ENCODE measurements at regions not wholly inside any gene's neighbourhood (a gene's known extent, or its start where the extent isn't known, plus 50 kb on each side); places are given as distances from the start of the nearest gene placed in this dataset.
A peak's percentile ranks its signal among the peaks of the same experiment; 100 is the strongest.

DNA sequence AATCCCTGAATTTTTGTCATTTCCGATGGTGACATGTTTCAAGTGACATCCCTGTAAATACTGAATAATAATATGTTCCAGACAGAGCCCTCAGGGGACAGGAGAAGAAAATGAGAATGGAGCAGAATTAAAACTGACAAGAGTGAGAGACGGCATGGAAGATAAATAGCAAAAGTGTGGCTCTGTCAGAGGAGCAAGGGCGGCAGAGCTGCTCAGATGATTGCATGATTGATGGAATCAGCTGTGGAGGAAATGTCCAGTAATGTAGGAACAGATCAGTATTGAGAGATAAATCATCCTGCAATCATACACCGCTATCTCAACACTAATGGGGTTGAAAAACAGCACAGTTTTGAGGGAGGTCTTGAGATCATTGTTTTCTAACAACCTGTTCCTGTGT lies 350.3 kb downstream of the STIM2 start:
- Histone ChIP-seq H3K4me1 (ENCODE audit: control insufficient read depth in 2 of 3, insufficient read depth in 2 of 3, low read depth in 1 of 3, low read length in 3 of 3) (no peaks in the 10 kb centered on the region), H3K9me3 (ENCODE audit: control insufficient read depth in 2 of 3, insufficient read depth in 1 of 3, low read length in 3 of 3) (no peaks in the 10 kb centered on the region), H3K4me3 (ENCODE audit: low read length in 3 of 3) (no peak overlapping the region), H3K27me3 (ENCODE audit: control insufficient read depth, insufficient read depth, low read length) (no peaks in the 10 kb centered on the region), H3K27ac (ENCODE audit: low read depth in 2 of 2, low read length in 2 of 2) (no peak overlapping the region), H3K9ac (ENCODE audit: low read length in 3 of 3) (no peak overlapping the region), H3K36me3 (ENCODE audit: control insufficient read depth in 2 of 3, insufficient read depth in 3 of 3, low read length in 3 of 3) (no peaks in the 10 kb centered on the region)
- DNase-seq (no peak), FAIRE-seq (no peak)
- no peak for TF ChIP-seq CTCF (IDR thresholded peaks at IDR 0.05; ENCODE audit: borderline replicate concordance, extremely low read depth, insufficient read depth)
- intact Hi-C loops (cut with DNase I): no loop called here

- FAIRE-seq (no peak), DNase-seq (no peak)
- H3K27ac ChIP-seq (ENCODE audit: low read depth in 2 of 2, low read length in 2 of 2): no peak overlapping the region
- H3K9ac ChIP-seq (ENCODE audit: low read length in 3 of 3): no peak overlapping the region
- no peak overlapping the region for H3K4me3 ChIP-seq (ENCODE audit: low read length in 3 of 3)
- no peaks in the 10 kb centered on the region for H3K27me3 ChIP-seq (ENCODE audit: control insufficient read depth, insufficient read depth, low read length)
- intact Hi-C loops (cut with DNase I): no loop called here
- no peaks in the 10 kb centered on the region for H3K9me3 ChIP-seq (ENCODE audit: control insufficient read depth in 2 of 3, insufficient read depth in 1 of 3, low read length in 3 of 3)
- H3K4me1 ChIP-seq (ENCODE audit: control insufficient read depth in 2 of 3, insufficient read depth in 2 of 3, low read depth in 1 of 3, low read length in 3 of 3): no peaks in the 10 kb centered on the region
- no peaks in the 10 kb centered on the region for H3K36me3 ChIP-seq (ENCODE audit: control insufficient read depth in 2 of 3, insufficient read depth in 3 of 3, low read length in 3 of 3)
- TF ChIP-seq CTCF (IDR thresholded peaks at IDR 0.05; ENCODE audit: borderline replicate concordance, extremely low read depth, insufficient read depth): no peak
Measured at GRCh38 chr4:27214010-27214409, 353.4 kb downstream of the STIM2 start.

DNA sequence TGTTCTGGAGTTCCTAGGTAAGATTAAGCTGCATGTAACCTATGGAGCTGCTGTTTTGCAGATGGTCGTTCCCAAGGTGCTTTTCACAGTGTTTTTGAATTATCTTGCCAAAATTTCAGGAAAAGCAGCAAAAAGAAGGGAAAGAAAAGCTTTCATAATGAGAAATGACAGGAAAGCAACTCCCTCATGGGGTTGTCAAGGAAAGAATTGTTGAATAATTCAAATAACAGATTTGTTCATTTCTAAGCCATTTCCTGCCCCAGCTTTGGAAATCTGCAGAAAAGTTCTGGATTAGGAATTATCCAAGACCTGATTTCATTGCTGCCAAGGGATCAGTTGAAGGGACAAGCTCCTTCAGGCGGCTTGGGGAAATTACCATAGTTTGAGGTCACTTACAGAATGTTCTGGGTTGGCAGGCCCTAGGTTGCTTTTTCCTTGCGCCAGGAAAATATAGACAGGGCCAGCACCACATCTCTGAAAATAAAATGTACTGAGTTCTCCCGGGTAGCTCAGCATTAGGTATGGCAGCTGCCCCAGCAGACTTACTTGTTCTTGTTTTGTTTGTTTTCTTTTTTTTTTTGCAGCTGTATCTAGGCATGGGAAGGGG lies 354.7 kb downstream of the STIM2 start:
- H3K27me3 ChIP-seq (ENCODE audit: control insufficient read depth, insufficient read depth, low read length): no peaks in the 10 kb centered on the region
- TF ChIP-seq CTCF (IDR thresholded peaks at IDR 0.05; ENCODE audit: borderline replicate concordance, extremely low read depth, insufficient read depth): no peak
- H3K27ac ChIP-seq (ENCODE audit: low read depth in 2 of 2, low read length in 2 of 2): no peak overlapping the region
- intact Hi-C loops (cut with DNase I): no loop called here
- H3K9ac ChIP-seq (ENCODE audit: low read length in 3 of 3): no peak overlapping the region
- H3K9me3 ChIP-seq (ENCODE audit: control insufficient read depth in 2 of 3, insufficient read depth in 1 of 3, low read length in 3 of 3): no peaks in the 10 kb centered on the region
- no peaks in the 10 kb centered on the region for H3K36me3 ChIP-seq (ENCODE audit: control insufficient read depth in 2 of 3, insufficient read depth in 3 of 3, low read length in 3 of 3)
- DNase-seq (no peak), FAIRE-seq (no peak)
- no peak overlapping the region for H3K4me3 ChIP-seq (ENCODE audit: low read length in 3 of 3)
- no peaks in the 10 kb centered on the region for H3K4me1 ChIP-seq (ENCODE audit: control insufficient read depth in 2 of 3, insufficient read depth in 2 of 3, low read depth in 1 of 3, low read length in 3 of 3)

GRCh38 chr4:27217261-27217769 lies 356.7 kb downstream of the STIM2 start:
- TF ChIP-seq CTCF (IDR thresholded peaks at IDR 0.05; ENCODE audit: borderline replicate concordance, extremely low read depth, insufficient read depth): no peak
- no peaks in the 10 kb centered on the region for H3K9me3 ChIP-seq (ENCODE audit: control insufficient read depth in 2 of 3, insufficient read depth in 1 of 3, low read length in 3 of 3)
- no peak overlapping the region for H3K9ac ChIP-seq (ENCODE audit: low read length in 3 of 3)
- H3K36me3 ChIP-seq (ENCODE audit: control insufficient read depth in 2 of 3, insufficient read depth in 3 of 3, low read length in 3 of 3): no peaks in the 10 kb centered on the region
- H3K4me1 ChIP-seq (ENCODE audit: control insufficient read depth in 2 of 3, insufficient read depth in 2 of 3, low read depth in 1 of 3, low read length in 3 of 3): no peaks in the 10 kb centered on the region
- no peak overlapping the region for H3K4me3 ChIP-seq (ENCODE audit: low read length in 3 of 3)
- H3K27ac ChIP-seq (ENCODE audit: low read depth in 2 of 2, low read length in 2 of 2): no peak overlapping the region
- intact Hi-C loops (cut with DNase I): no loop called here
- DNase-seq: peak in 1 of 5 donors; percentile 6
- H3K27me3 ChIP-seq (ENCODE audit: control insufficient read depth, insufficient read depth, low read length): no peaks in the 10 kb centered on the region
- FAIRE-seq: no peak
